ENCODE measurements at regions not wholly inside any gene's neighbourhood (a gene's known extent, or its start where the extent isn't known, plus 50 kb on each side); places are given as distances from the start of the nearest gene placed in this dataset.

DNA sequence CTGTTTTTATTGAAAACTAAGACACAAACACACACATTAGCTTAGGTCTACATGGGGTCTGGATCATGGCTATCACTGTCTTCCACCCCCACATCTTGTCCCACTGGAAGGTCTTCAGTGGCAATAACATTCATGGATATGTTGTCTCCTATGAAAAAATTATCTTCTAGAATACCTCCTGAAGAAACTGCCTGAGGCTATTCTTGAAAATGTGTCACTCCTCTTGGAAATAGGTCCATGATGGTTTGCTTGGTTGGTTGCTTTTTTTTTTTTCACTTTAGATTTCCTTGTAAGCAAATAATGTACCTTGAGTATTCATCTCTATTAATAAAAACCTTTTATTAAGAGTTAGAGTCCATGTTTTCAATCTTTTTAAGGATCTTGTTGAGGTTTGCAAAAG, 195.3 kb upstream of the PDE5A start:
- no peak overlapping the region for H3K27ac ChIP-seq
- ATAC-seq (no peak), DNase-seq (no peak)
- TF ChIP-seq, protein P1, sequence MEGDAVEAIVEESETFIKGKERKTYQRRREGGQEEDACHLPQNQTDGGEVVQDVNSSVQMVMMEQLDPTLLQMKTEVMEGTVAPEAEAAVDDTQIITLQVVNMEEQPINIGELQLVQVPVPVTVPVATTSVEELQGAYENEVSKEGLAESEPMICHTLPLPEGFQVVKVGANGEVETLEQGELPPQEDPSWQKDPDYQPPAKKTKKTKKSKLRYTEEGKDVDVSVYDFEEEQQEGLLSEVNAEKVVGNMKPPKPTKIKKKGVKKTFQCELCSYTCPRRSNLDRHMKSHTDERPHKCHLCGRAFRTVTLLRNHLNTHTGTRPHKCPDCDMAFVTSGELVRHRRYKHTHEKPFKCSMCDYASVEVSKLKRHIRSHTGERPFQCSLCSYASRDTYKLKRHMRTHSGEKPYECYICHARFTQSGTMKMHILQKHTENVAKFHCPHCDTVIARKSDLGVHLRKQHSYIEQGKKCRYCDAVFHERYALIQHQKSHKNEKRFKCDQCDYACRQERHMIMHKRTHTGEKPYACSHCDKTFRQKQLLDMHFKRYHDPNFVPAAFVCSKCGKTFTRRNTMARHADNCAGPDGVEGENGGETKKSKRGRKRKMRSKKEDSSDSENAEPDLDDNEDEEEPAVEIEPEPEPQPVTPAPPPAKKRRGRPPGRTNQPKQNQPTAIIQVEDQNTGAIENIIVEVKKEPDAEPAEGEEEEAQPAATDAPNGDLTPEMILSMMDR (IDR thresholded peaks at IDR 0.05), result no peak
- no peak for TF ChIP-seq POLR2A (IDR thresholded peaks at IDR 0.05)
- H3K9me3 ChIP-seq, result no peaks in the 10 kb centered on the region
- intact Hi-C loops (cut with DNase I), result no loop called here
- no peaks in the 10 kb centered on the region for H3K27me3 ChIP-seq
- no peaks in the 10 kb centered on the region for H3K4me1 ChIP-seq
- H3K4me3 ChIP-seq, result no peak overlapping the region
- H3K36me3 ChIP-seq, result no peaks in the 10 kb centered on the region

DNA sequence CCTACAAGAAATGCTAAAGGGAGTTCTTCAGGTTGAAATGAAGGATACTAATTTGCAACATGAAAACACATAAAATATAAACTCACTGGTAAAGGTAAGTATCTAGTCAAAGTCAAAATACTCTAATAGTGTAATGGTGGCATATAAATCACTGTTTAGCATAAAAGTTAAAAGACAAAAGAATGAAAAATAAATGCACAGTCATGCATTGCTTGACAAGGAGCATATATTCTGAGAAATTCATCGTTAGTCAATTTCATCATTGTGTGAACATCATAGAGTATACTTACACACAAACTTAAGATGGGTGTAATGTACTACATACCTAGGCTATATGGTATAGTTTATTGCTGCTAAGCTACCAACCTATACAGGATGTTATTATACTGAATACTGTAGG, 194.4 kb upstream of the PDE5A start:
- DNase-seq, result no peak

DNA sequence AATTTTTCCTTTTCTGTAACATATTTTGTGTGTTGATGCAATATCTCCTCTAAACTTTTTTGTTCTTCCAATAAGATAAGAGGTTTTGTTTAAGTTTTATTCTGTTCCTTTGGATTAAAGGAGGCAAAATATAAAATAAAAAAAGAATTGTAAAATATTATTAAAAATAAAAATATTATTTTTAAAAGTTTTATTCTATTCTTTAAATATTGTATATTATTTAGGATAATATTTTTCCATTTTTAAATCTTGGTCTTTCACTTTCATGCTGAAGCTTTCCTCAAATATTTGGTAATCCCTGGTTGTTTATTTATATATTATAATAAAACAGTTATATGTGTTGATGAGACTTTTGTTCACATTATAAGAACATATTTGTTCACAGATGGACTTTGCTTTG, 187.9 kb upstream of the PDE5A start:
- no peak for DNase-seq
- H3K4me3 ChIP-seq, result no peak overlapping the region
- H3K9me3 ChIP-seq, result no peaks in the 10 kb centered on the region
- no peaks in the 10 kb centered on the region for H3K36me3 ChIP-seq
- intact Hi-C loops (cut with DNase I), result no loop called here
- no peak for ATAC-seq
- TF ChIP-seq, protein P1 (IDR thresholded peaks at IDR 0.05), result no peak
- H3K27ac ChIP-seq, result no peak overlapping the region
- no peaks in the 10 kb centered on the region for H3K27me3 ChIP-seq
- H3K4me1 ChIP-seq, result no peaks in the 10 kb centered on the region

More for the DNA sequence above, 194.4 kb upstream of the PDE5A start:
- TF ChIP-seq, protein P1 (IDR thresholded peaks at IDR 0.05), result no peak
- no peak for TF ChIP-seq POLR2A (IDR thresholded peaks at IDR 0.05)
- ATAC-seq, result no peak
- Histone ChIP-seq H3K27ac (no peak overlapping the region), H3K27me3 (no peaks in the 10 kb centered on the region), H3K4me1 (no peaks in the 10 kb centered on the region), H3K4me3 (no peak overlapping the region), H3K9me3 (no peaks in the 10 kb centered on the region), H3K36me3 (no peaks in the 10 kb centered on the region)
- WGBS (ENCODE audit: insufficient coverage, low coverage, low lambda C conversion rate, missing lambda C conversion rate), result 62% methylated on average over 1 of the region's 1 CpG
- intact Hi-C loops (cut with DNase I), result no loop called here

DNA sequence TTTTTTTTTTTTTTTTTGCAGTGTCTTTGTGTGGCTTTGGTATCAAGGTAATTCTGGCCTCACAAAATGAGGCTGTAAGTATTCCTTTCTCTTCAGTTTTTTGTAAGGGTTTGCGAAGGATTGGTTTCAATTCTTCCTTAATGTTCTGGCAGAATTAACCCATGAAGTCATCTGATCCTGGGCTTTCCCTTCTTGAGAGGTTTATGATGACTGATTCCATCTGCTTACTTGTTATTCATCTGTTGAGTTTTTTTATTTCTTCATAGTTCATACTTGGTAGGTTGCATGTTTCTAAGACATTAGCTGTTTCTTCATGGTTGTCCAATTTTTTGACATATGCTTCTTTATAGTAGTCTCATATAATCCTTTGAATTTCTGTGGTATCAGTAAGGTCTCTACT, 181.4 kb upstream of the PDE5A start:
- ATAC-seq (no peak), DNase-seq (no peak)
- no peaks in the 10 kb centered on the region for H3K27me3 ChIP-seq
- intact Hi-C loops (cut with DNase I), result no loop called here
- no peak overlapping the region for H3K27ac ChIP-seq
- no peaks in the 10 kb centered on the region for H3K4me1 ChIP-seq
- H3K4me3 ChIP-seq, result no peak overlapping the region
- TF ChIP-seq POLR2A (IDR thresholded peaks at IDR 0.05), result no peak
- TF ChIP-seq, protein P1 (IDR thresholded peaks at IDR 0.05), result no peak
- WGBS (ENCODE audit: insufficient coverage, low coverage, low lambda C conversion rate, missing lambda C conversion rate), result 78% methylated on average over 1 of the region's 1 CpG
- no peaks in the 10 kb centered on the region for H3K9me3 ChIP-seq
- H3K36me3 ChIP-seq, result no peaks in the 10 kb centered on the region

DNA sequence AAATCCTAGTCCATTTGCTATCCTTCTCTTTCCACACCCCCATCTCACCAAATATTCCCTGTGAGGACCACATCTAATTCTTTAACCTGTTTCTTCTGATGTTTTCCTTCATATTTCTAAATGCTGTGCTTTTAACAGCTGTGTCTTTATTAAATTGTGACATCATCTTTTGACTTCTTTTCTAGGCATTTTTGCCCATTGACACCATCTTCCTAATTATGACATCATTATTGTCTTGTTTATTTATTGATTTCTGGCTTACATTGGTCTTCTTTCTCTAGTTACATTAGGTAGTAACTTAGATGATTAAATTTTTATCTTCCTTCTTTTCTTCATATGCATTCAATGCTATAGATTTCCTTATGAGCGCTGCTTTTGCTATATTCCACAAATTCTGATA, 175.8 kb upstream of the PDE5A start:
- H3K27ac ChIP-seq, result no peak overlapping the region
- no peaks in the 10 kb centered on the region for H3K9me3 ChIP-seq
- intact Hi-C loops (cut with DNase I), result no loop called here
- H3K4me1 ChIP-seq, result no peaks in the 10 kb centered on the region
- H3K36me3 ChIP-seq, result no peaks in the 10 kb centered on the region
- WGBS (ENCODE audit: insufficient coverage, low coverage, low lambda C conversion rate, missing lambda C conversion rate), result 73% methylated on average over 1 of the region's 1 CpG
- H3K4me3 ChIP-seq, result no peak overlapping the region
- H3K27me3 ChIP-seq, result no peaks in the 10 kb centered on the region
- ATAC-seq (no peak), DNase-seq (no peak)
- TF ChIP-seq, protein P1 (IDR thresholded peaks at IDR 0.05), result no peak
- TF ChIP-seq POLR2A (IDR thresholded peaks at IDR 0.05), result no peak
